ENCODE measurements at regions not wholly inside any gene's neighbourhood (a gene's known extent, or its start where the extent isn't known, plus 50 kb on each side); places are given as distances from the start of the nearest gene placed in this dataset.

DNA sequence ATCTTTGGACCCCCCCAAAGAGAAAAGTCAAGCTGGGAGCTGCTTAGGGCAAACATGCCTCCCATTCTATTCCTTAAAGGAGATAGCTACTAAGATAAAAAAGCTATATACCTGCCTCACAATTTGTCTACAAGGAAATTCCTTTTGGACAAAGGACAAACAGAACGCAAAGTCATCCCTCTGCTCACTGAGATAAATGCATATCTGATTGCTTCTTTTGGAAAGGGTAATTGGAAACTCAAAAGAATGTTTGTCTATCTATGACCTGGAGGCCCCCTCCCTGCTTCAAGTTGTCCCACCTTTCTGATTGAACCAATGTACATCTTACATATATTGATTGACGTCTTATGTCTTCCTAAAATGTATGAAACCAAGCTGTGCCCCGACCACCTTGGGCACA lies 80.9 kb upstream of the FUT8 start (continued):
- TF ChIP-seq CREB1 (CRISPR knock-in tag; IDR thresholded peaks at IDR 0.05; ENCODE audit: low read depth) (no peak), EZH2phosphoT487 (IDR thresholded peaks at IDR 0.05; ENCODE audit: unreplicated experiment) (no peak), NANOG (IDR thresholded peaks at IDR 0.05; ENCODE audit: borderline replicate concordance) (no peak)
- TF ChIP-seq, protein P1, sequence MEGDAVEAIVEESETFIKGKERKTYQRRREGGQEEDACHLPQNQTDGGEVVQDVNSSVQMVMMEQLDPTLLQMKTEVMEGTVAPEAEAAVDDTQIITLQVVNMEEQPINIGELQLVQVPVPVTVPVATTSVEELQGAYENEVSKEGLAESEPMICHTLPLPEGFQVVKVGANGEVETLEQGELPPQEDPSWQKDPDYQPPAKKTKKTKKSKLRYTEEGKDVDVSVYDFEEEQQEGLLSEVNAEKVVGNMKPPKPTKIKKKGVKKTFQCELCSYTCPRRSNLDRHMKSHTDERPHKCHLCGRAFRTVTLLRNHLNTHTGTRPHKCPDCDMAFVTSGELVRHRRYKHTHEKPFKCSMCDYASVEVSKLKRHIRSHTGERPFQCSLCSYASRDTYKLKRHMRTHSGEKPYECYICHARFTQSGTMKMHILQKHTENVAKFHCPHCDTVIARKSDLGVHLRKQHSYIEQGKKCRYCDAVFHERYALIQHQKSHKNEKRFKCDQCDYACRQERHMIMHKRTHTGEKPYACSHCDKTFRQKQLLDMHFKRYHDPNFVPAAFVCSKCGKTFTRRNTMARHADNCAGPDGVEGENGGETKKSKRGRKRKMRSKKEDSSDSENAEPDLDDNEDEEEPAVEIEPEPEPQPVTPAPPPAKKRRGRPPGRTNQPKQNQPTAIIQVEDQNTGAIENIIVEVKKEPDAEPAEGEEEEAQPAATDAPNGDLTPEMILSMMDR (conservative IDR thresholded peaks at IDR 0.05; ENCODE audit: low read depth in 2 of 2), result no peak

DNA sequence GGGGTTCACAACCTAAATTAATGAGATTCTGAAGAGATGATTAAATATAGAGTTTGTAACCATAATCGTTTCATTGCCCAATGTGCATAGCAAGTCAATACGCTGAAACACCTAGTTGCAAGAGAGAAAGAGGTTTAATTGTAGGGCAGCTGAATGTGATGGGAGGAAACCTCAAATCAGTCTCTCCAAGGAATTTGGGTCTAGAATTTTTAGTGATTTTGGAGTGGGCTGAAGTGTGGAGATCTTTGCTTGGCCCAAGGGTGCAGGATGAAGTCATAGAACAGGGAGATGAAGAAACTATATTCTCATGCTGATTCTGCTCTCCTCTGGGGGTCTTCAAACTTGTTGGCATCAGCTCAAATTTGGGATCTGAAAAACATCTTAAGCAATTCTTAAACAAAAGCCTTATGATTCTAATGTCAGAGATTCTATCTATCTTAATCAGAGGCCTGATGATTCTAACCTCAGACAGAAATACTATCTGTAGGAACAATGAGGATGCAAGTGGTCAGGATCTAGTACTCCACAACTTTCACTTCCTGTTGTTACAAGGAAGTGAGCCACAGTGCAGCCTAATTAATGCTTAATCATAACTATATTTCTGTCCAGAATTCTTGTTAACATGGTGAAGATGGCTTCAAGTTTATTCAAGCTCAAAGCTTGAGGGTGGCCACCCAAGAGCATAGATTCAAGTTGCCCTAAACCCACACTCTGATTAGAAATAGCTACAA lies 80.2 kb upstream of the FUT8 start:
- no peaks in the 10 kb centered on the region for H3K9me3 Mint-ChIP-seq
- no peak overlapping the region for H2AFZ ChIP-seq
- H3K27me3 Mint-ChIP-seq (ENCODE audit: insufficient read depth, low read depth, poor library complexity), result peaks cover 34% of the 10 kb centered on the region
- no peaks in the 10 kb centered on the region; the same call in 1 of the 2 replicates for H4K20me1 ChIP-seq (replicated peaks; ENCODE audit: insufficient read depth)
- H3K4me1 ChIP-seq (ENCODE audit: insufficient read depth), result peaks cover 29% of the 10 kb centered on the region
- no peak overlapping the region for H3K4me3 Mint-ChIP-seq
- H3K4me1 Mint-ChIP-seq, result peaks cover 35% of the 10 kb centered on the region
- no peaks in the 10 kb centered on the region for H3K36me3 ChIP-seq (ENCODE audit: insufficient read depth)
- no peak overlapping the region for H3K4me3 ChIP-seq
- H3K27me3 ChIP-seq (ENCODE audit: insufficient read depth), result peaks cover 61% of the 10 kb centered on the region
- H3F3A ChIP-seq (replicated peaks; ENCODE audit: low read depth), result no peaks in the 10 kb centered on the region
- H3K79me2 ChIP-seq (replicated peaks; ENCODE audit: insufficient read depth), result no peaks in the 10 kb centered on the region
- no peaks in the 10 kb centered on the region for H3K36me3 Mint-ChIP-seq (ENCODE audit: low read depth)
- no peaks in the 10 kb centered on the region; the same call in 1 of the 2 replicates for H3K9me2 ChIP-seq (ENCODE audit: insufficient read depth)
- no peak overlapping the region for H3K27ac ChIP-seq (ENCODE audit: low read depth)
- no peak overlapping the region for H3K4me2 ChIP-seq
- H3K27ac Mint-ChIP-seq, result no peak overlapping the region
- no peak for DNase-seq (ENCODE audit: low spot score)
- ATAC-seq, result no peak
- no peak for TF ChIP-seq CREB1 (CRISPR knock-in tag; IDR thresholded peaks at IDR 0.05; ENCODE audit: low read depth)
- no peak for TF ChIP-seq POLR2AphosphoS5 (IDR thresholded peaks at IDR 0.05; ENCODE audit: low read depth)
- TF ChIP-seq EZH2 (IDR thresholded peaks at IDR 0.05; ENCODE audit: low read depth, unreplicated experiment), result no peak
- TF ChIP-seq, protein P2, sequence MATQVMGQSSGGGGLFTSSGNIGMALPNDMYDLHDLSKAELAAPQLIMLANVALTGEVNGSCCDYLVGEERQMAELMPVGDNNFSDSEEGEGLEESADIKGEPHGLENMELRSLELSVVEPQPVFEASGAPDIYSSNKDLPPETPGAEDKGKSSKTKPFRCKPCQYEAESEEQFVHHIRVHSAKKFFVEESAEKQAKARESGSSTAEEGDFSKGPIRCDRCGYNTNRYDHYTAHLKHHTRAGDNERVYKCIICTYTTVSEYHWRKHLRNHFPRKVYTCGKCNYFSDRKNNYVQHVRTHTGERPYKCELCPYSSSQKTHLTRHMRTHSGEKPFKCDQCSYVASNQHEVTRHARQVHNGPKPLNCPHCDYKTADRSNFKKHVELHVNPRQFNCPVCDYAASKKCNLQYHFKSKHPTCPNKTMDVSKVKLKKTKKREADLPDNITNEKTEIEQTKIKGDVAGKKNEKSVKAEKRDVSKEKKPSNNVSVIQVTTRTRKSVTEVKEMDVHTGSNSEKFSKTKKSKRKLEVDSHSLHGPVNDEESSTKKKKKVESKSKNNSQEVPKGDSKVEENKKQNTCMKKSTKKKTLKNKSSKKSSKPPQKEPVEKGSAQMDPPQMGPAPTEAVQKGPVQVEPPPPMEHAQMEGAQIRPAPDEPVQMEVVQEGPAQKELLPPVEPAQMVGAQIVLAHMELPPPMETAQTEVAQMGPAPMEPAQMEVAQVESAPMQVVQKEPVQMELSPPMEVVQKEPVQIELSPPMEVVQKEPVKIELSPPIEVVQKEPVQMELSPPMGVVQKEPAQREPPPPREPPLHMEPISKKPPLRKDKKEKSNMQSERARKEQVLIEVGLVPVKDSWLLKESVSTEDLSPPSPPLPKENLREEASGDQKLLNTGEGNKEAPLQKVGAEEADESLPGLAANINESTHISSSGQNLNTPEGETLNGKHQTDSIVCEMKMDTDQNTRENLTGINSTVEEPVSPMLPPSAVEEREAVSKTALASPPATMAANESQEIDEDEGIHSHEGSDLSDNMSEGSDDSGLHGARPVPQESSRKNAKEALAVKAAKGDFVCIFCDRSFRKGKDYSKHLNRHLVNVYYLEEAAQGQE (IDR thresholded peaks at IDR 0.05; ENCODE audit: unreplicated experiment), result no peak
- TF ChIP-seq, protein P1 (conservative IDR thresholded peaks at IDR 0.05; ENCODE audit: low read depth in 2 of 2), result no peak
- TF ChIP-seq, protein P3, sequence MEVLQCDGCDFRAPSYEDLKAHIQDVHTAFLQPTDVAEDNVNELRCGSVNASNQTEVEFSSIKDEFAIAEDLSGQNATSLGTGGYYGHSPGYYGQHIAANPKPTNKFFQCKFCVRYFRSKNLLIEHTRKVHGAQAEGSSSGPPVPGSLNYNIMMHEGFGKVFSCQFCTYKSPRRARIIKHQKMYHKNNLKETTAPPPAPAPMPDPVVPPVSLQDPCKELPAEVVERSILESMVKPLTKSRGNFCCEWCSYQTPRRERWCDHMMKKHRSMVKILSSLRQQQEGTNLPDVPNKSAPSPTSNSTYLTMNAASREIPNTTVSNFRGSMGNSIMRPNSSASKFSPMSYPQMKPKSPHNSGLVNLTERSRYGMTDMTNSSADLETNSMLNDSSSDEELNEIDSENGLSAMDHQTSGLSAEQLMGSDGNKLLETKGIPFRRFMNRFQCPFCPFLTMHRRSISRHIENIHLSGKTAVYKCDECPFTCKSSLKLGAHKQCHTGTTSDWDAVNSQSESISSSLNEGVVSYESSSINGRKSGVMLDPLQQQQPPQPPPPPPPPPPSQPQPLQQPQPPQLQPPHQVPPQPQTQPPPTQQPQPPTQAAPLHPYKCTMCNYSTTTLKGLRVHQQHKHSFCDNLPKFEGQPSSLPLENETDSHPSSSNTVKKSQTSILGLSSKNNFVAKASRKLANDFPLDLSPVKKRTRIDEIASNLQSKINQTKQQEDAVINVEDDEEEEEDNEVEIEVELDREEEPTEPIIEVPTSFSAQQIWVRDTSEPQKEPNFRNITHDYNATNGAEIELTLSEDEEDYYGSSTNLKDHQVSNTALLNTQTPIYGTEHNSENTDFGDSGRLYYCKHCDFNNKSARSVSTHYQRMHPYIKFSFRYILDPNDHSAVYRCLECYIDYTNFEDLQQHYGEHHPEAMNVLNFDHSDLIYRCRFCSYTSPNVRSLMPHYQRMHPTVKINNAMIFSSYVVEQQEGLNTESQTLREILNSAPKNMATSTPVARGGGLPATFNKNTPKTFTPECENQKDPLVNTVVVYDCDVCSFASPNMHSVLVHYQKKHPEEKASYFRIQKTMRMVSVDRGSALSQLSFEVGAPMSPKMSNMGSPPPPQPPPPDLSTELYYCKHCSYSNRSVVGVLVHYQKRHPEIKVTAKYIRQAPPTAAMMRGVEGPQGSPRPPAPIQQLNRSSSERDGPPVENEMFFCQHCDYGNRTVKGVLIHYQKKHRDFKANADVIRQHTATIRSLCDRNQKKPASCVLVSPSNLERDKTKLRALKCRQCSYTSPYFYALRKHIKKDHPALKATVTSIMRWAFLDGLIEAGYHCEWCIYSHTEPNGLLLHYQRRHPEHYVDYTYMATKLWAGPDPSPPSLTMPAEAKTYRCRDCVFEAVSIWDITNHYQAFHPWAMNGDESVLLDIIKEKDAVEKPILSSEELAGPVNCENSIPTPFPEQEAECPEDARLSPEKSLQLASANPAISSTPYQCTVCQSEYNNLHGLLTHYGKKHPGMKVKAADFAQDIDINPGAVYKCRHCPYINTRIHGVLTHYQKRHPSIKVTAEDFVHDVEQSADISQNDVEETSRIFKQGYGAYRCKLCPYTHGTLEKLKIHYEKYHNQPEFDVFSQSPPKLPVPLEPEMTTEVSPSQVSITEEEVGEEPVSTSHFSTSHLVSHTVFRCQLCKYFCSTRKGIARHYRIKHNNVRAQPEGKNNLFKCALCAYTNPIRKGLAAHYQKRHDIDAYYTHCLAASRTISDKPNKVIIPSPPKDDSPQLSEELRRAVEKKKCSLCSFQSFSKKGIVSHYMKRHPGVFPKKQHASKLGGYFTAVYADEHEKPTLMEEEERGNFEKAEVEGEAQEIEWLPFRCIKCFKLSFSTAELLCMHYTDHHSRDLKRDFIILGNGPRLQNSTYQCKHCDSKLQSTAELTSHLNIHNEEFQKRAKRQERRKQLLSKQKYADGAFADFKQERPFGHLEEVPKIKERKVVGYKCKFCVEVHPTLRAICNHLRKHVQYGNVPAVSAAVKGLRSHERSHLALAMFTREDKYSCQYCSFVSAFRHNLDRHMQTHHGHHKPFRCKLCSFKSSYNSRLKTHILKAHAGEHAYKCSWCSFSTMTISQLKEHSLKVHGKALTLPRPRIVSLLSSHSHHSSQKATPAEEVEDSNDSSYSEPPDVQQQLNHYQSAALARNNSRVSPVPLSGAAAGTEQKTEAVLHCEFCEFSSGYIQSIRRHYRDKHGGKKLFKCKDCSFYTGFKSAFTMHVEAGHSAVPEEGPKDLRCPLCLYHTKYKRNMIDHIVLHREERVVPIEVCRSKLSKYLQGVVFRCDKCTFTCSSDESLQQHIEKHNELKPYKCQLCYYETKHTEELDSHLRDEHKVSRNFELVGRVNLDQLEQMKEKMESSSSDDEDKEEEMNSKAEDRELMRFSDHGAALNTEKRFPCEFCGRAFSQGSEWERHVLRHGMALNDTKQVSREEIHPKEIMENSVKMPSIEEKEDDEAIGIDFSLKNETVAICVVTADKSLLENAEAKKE (CRISPR knock-in tag; IDR thresholded peaks at IDR 0.05), result no peak
- TF ChIP-seq STAT1 (IDR thresholded peaks at IDR 0.05; ENCODE audit: unreplicated experiment), result no peak
- TF ChIP-seq ZNF114 (CRISPR knock-in tag; IDR thresholded peaks at IDR 0.05), result no peak
- no peak for TF ChIP-seq JUNB (IDR thresholded peaks at IDR 0.05; ENCODE audit: unreplicated experiment)

Measured in GM23338 (cell line).